Dendritic cell treated with granulocyte-macrophage colony-stimulating factor and Interleukin-4, amounts not matched to agents 40 ng/mL and 50 ng/mL, for 4 days (primary cell): ENCODE measurements at regions not wholly inside any gene's neighbourhood (a gene's known extent, or its start where the extent isn't known, plus 50 kb on each side); places are given as distances from the start of the nearest gene placed in this dataset.

Source experiments
- H3K27ac Mint-ChIP-seq: one replicate; pipeline ENCODE4 v1.8.0; 2022; ENCODE audit warnings: mild to moderate bottlenecking, mixed read lengths
- H3K27me3 Mint-ChIP-seq: one replicate; pipeline ENCODE4 v1.8.0; 2022; ENCODE audit warnings: mild to moderate bottlenecking, mixed read lengths
- H3K36me3 Mint-ChIP-seq: one replicate; pipeline ENCODE4 v1.8.0; 2022; ENCODE audit warnings: low read depth, mixed read lengths
- H3K4me1 Mint-ChIP-seq: one replicate; pipeline ENCODE4 v1.8.0; 2022; ENCODE audit warnings: low read depth, mixed read lengths
- H3K4me3 Mint-ChIP-seq: one replicate; pipeline ENCODE4 v1.8.0; 2022; ENCODE audit warnings: mild to moderate bottlenecking, moderate library complexity, mixed read lengths
- H3K9me3 Mint-ChIP-seq: one replicate; pipeline ENCODE4 v1.8.0; 2022; ENCODE audit warnings: mixed read lengths
- intact Hi-C: fragments of 100-400 bp; cut with micrococcal nuclease; formaldehyde crosslinking; loops from one replicate; pipeline ENCODE4 v1.15.0; 2022

DNA sequence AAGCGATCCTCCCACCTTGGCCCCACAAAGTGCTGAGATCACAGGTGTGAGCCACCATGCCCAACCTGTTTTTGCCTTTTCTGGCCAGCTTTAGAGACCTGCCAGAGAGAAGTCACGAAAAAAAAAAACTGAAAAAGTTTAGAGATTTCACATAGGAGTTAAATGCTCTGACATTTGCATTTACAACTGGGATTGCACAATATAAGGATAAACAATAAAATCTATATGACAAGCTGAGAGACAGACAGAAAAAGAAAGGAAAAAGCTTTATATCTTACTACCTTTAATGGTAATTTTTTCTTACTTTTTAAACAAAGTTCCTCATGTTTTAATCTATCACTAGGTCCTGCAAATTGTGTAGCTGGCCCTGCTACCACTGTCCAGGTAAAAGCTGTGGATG is 466.5 kb downstream of the TXNL1 start:
- Mint-ChIP-seq H3K9me3 (no peaks in the 10 kb centered on the region), H3K36me3 (no peaks in the 10 kb centered on the region), H3K4me1 (no peaks in the 10 kb centered on the region), H3K27ac (no peak overlapping the region), H3K27me3 (no peaks in the 10 kb centered on the region), H3K4me3 (no peak overlapping the region)
- intact Hi-C loops = no loop called here

DNA sequence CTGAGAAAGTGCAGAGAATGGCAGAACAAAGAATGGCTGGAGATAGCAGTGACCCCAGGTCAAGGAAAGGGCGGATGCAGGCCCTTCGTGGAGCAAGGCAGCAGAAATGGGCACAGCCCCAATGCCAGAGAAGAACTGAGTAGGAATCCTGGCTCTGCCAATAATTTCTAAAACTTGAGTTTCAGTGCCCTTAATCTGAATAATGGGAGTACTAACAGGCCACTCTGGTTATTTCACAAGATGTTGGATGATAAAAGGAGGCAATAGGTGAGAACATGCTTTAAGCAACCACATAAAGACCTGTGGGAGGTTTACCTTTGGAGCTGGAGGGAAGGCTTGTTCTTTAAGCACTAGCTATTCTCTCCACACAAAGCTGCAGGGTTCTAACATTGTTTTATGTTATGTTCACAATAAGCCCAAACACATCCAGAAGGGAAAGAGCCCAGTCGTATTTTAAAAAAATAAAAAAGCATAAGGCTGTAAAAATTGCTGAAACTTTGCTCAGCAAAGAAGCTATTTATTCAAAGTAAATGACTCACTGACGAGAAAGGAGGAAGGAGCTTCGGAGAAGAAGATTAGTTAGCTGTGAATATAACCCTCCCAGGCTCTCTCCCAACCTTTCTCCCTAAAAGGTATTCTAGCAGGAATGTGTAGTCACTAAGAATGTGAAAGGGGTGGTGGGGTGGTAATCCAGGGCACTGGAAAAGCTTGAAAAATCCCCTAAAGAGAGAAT is 470.2 kb downstream of the TXNL1 start:
- H3K4me1 Mint-ChIP-seq = peaks cover under 1% of the 10 kb centered on the region
- H3K9me3 Mint-ChIP-seq = no peaks in the 10 kb centered on the region
- H3K27ac Mint-ChIP-seq = no peak overlapping the region
- no peaks in the 10 kb centered on the region for H3K27me3 Mint-ChIP-seq
- intact Hi-C loops = no loop called here
- no peaks in the 10 kb centered on the region for H3K36me3 Mint-ChIP-seq
- H3K4me3 Mint-ChIP-seq = no peak overlapping the region

DNA sequence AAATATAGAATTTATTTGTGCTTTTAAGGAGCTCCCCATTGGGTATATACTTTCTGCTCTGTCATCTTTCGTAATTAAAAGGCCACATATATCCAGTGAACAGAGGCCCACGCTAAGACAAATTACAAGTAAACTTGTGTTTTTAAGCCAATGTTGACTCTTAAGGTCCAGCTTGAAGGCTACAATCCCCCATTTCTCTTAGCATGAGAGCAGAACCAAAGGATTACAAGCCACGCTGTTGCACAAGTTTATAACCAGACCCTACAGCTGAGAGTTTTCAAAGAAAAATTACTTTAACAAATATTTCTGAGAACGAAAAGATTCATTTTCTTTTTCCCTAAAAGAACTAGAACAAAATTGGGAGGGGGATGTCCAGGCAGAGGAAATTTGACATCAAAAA is 471.0 kb downstream of the TXNL1 start:
- intact Hi-C loops = no loop called here
- no peaks in the 10 kb centered on the region for H3K36me3 Mint-ChIP-seq
- no peak overlapping the region for H3K4me3 Mint-ChIP-seq
- no peak overlapping the region for H3K27ac Mint-ChIP-seq
- H3K27me3 Mint-ChIP-seq = no peaks in the 10 kb centered on the region
- H3K9me3 Mint-ChIP-seq = no peaks in the 10 kb centered on the region
- H3K4me1 Mint-ChIP-seq = peaks cover 6% of the 10 kb centered on the region

DNA sequence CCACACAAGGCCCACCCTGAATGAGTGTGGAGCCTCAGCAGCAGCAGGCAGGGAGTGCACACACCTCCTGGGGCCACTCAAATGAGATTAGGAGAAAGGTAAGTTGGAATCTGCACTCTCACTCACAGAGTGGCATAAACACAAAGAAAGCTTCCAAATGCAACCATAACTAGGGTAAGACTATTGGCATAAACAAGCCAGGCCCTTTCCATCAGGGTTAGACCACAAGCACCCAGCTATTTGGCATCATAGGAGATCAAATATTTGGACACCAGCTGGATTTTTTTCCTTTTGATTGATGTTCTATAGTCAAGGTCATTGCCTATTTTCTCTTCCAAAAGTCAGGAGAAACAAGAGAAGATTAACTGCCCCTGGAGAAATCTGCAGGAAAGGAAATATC is 471.5 kb downstream of the TXNL1 start:
- Mint-ChIP-seq H3K4me3 (no peak overlapping the region), H3K27me3 (no peaks in the 10 kb centered on the region), H3K27ac (no peak overlapping the region), H3K9me3 (no peaks in the 10 kb centered on the region), H3K36me3 (no peaks in the 10 kb centered on the region), H3K4me1 (peaks cover 6% of the 10 kb centered on the region)
- intact Hi-C loops = no loop called here

DNA sequence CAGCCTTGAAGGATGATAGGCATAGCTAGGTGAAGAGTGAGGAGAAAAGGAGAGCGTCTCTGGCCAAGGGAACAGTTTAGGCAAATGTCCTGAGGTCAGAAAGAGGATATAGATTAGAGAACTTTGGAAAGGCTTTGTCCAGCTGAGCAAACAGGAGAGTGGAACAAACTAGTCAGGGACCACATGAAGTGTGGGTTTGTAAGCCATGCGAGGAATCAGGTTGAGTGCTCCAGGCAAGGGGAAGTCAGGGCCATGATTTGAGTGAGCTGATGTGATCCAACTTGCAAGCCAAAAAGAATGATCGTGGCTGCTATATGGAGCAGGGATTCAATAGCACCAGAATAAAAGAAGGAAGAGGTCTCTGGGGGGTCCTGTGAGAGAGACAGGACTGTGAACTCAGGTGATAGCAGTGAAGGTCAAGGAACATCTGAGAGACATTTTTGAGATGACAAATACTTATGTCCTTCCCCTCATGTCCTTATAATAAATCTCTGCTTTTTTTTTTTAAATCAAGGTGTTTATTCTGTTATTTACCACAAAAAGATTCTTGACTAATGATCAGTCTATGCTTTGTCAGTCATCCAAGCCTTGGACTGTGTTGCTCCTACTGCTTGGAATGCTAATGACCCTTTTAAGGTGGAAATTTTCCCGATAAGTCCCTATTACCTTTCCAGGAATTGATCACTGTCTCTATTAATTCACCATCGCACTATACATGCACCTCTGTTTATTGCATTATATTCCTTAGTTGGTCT is 472.6 kb downstream of the TXNL1 start:
- Mint-ChIP-seq H3K4me1 (peaks cover 11% of the 10 kb centered on the region), H3K36me3 (no peaks in the 10 kb centered on the region), H3K27me3 (no peaks in the 10 kb centered on the region), H3K4me3 (no peak overlapping the region), H3K9me3 (no peaks in the 10 kb centered on the region), H3K27ac (no peak overlapping the region)
- intact Hi-C loops = no loop called here

DNA sequence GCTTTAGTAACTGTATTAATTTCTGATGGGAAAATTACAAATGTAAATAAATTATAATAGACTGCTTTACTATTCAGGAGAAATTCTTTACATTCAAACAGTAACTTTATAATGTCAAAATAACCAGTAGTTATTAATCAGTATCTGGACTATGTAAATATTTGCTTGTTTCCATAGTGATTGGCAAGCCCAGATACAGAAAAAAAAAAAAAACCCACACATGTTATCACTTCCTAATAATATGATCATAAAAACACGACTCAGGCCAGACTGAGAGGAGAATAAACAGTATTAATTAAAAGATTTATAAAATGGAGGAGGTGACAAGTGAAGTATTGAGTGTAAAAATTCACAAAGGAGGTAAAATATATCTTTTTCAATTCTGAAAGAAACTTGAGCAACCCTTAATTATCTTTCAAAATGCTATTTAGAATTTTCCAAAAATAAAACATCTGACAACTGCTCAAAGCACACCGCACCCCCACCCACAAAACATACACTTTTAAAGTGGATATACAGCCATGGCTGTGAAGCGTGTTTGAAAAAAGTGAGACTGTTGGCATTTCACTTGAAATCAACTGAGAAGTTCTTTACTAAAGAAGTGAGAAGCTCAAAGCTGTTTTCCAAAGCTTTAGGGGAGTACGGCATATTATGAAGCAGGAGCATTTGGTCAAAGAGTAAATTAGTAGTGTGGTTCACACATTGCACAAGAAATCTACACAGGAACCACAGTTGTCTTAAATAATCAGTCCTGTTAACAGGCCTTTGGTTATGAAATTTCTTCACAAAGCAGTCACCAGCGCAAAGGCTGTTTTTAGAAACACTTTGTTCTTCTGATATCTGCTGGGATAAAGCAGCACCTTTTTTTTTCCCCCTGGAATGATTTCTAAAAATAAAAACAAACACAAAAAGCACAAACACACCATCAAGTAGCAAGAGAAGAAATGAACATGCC is 475.8 kb downstream of the TXNL1 start:
- H3K9me3 Mint-ChIP-seq = no peaks in the 10 kb centered on the region
- no peaks in the 10 kb centered on the region for H3K27me3 Mint-ChIP-seq
- intact Hi-C loops = no loop called here
- peaks cover 11% of the 10 kb centered on the region for H3K4me1 Mint-ChIP-seq
- H3K4me3 Mint-ChIP-seq = no peak overlapping the region
- H3K27ac Mint-ChIP-seq = no peak overlapping the region
- no peaks in the 10 kb centered on the region for H3K36me3 Mint-ChIP-seq

DNA sequence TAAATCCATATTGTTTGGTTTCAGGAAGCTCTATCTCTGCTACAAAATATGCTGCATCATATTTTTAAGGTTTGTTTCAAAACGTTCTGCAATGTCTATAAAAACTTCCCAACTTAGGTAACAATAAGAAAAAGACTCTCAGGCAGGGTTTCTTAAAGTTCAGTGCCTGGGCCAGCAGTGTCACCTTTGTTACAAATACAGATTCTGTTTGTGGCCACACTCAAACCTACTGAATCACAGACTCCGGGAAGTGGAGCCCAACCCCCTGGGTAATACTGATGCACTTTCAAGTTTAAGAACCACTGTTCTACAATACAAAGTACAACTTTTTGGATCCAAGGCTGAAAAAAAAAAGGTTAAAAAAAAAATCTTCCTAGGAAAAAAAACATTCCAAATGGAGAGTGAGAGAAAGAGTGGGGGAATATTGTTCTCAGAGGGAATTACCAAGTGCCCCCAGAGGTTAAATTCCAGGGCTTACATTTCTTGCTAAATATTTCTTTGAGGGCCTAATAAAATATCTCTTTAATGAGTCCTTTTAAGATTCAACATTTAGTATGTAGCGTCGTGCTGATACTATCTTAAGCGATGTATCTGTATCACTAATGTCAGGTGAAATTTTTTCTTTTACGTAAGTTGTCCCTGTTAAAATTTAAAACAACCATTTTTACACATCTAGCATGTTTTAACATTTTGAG is 476.7 kb downstream of the TXNL1 start:
- intact Hi-C loops = no loop called here
- H3K9me3 Mint-ChIP-seq = no peaks in the 10 kb centered on the region
- H3K27ac Mint-ChIP-seq = no peak overlapping the region
- H3K4me3 Mint-ChIP-seq = no peak overlapping the region
- H3K4me1 Mint-ChIP-seq = peaks cover 11% of the 10 kb centered on the region
- no peaks in the 10 kb centered on the region for H3K36me3 Mint-ChIP-seq
- H3K27me3 Mint-ChIP-seq = no peaks in the 10 kb centered on the region

DNA sequence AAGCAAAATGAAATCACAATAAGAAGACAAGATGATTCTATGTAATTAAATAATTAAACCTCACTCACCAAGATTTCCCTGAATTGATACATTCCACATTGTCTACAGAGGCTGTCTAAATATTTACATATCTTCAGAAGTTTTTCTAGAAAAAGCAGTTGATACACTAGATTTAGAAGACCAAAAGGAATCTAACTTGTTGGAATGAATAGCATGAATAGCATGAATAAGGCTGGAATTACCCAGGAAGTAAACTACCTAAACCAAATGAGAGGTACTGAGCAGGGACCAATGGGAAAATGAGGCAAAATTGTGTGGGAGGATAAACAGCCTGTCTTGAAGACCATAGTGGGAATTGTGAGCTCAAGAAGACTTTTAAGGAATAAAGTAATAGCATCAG is 479.7 kb downstream of the TXNL1 start:
- H3K27ac Mint-ChIP-seq = no peak overlapping the region

DNA sequence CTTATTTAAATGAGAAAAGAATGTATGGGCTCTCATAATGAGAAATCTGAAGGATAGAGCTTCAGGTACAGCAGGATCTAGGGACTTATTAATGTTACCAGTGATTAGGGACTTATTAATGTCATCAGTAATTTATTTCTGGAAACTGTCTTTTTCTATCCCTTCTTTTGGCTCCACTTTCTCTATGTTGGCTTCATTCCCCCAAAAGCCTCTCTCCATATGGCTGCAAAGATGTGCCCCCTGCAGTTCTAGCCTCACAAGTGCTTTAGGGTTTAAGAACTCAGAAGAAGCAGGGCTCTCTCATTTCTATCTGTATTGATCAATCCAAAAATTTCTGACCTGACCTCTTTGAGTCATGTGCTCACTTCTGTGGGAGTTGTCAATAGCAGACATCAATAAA is 480.9 kb downstream of the TXNL1 start:
- H3K27ac Mint-ChIP-seq = no peak overlapping the region
- H3K27me3 Mint-ChIP-seq = no peaks in the 10 kb centered on the region
- no peaks in the 10 kb centered on the region for H3K9me3 Mint-ChIP-seq
- intact Hi-C loops = no loop called here
- no peak overlapping the region for H3K4me3 Mint-ChIP-seq
- H3K4me1 Mint-ChIP-seq = peaks cover 5% of the 10 kb centered on the region
- no peaks in the 10 kb centered on the region for H3K36me3 Mint-ChIP-seq

More for the DNA sequence above, 479.7 kb downstream of the TXNL1 start:
- no peaks in the 10 kb centered on the region for H3K9me3 Mint-ChIP-seq
- H3K4me3 Mint-ChIP-seq = no peak overlapping the region
- H3K36me3 Mint-ChIP-seq = no peaks in the 10 kb centered on the region
- no peaks in the 10 kb centered on the region for H3K27me3 Mint-ChIP-seq
- intact Hi-C loops = no loop called here
- H3K4me1 Mint-ChIP-seq = peaks cover 11% of the 10 kb centered on the region

DNA sequence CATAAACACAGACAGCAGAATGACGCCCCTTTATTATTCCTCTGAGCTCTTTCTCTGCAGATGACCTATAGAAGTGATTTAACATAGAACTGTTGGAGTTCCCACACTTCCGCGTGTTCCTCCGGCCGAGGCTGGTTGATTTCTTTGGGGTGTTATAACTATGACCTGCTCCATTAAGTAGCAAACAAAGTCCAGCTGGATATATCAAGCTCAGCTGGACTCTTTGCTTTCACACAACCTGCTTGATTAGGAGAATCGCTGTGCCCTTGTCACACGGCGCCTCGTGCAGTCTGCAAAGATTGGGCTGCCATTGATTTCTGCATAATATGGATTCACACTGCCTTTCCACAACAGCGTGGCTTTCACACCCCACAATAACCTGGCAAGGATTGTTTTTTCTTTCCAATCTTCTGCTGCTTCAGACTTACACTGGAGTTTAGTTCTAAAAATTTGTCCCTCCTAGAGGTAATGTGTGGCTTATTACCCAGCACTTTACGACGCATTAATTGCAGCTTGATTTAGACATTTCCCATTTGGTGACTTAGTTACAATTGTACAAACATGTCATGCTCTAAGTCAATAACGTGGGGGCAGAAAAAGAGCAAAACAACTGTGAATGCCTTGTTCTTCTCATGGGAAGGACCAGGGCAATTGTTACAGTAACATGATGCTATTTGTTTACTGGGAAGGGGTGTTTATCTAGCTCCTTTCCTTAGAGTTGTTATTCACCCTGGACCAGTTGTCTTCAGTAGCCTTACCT is 485.7 kb downstream of the TXNL1 start:
- H3K4me3 Mint-ChIP-seq = no peak overlapping the region
- peaks cover 5% of the 10 kb centered on the region for H3K4me1 Mint-ChIP-seq
- peaks cover 9% of the 10 kb centered on the region for H3K9me3 Mint-ChIP-seq
- intact Hi-C loops = no loop called here
- H3K27ac Mint-ChIP-seq = no peak overlapping the region
- no peaks in the 10 kb centered on the region for H3K27me3 Mint-ChIP-seq
- no peaks in the 10 kb centered on the region for H3K36me3 Mint-ChIP-seq

DNA sequence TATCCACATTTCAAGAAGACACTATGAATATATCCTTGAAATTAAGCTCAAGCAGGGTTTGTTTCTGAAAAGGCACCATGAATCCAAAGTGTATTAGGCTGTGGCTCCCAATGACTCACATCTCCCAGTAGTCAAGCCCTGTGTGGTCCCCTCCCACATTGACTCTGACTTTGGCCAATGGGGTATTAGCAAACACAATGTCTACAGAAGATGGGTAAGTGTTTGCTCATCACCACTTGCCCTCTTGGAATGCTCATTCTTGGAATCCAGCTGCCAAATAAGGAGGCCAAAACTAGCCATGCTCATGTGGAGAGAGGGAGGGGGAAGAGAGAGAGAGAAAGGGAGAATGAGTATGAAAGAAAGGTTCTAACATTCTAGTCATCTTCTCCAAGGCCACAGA is 490.0 kb downstream of the TXNL1 start:
- peaks cover 9% of the 10 kb centered on the region for H3K9me3 Mint-ChIP-seq
- no peaks in the 10 kb centered on the region for H3K36me3 Mint-ChIP-seq
- H3K4me3 Mint-ChIP-seq = no peak overlapping the region
- H3K4me1 Mint-ChIP-seq = peaks cover 5% of the 10 kb centered on the region
- no peaks in the 10 kb centered on the region for H3K27me3 Mint-ChIP-seq
- H3K27ac Mint-ChIP-seq = no peak overlapping the region
- intact Hi-C loops = no loop called here

DNA sequence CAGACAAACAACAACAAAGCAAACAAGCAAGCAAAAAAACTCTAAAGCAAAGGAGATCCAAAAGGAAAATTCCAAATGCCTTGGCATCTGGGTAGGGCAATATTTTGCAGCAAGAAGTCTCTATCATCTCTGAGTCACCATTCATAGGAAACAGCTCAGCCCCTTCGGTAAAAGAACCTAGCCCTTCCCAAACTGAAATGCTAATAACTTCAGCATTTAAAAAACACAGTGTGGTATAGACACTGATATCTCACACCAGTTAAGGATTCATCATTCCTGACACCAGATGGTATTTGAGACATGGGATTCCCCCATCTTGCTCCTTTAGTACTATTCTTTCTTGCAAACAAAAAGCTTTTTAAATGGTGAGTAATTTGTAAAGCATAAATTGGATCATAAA is 491.8 kb downstream of the TXNL1 start:
- no peaks in the 10 kb centered on the region for H3K27me3 Mint-ChIP-seq
- H3K9me3 Mint-ChIP-seq = peaks cover 9% of the 10 kb centered on the region

DNA sequence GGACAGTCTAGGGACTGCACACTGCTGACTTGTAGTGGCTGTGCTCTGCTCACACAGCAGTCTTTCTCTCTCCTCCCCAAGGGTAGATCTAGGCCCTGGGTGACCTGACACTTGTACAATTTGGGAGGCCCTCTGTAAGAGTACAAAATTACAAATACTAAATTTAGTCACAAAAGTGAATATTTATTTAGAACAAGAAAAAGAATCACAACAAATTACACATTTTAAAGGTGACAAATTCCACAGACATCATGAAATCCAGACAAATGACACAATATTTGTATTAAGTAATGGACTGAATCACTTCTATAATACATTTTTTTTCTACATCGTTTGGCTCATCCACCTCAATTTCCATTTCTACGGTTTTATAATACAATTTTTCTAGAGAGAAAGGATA is 496.4 kb downstream of the TXNL1 start:
- Mint-ChIP-seq H3K4me1 (no peaks in the 10 kb centered on the region), H3K27ac (no peak overlapping the region), H3K27me3 (no peaks in the 10 kb centered on the region), H3K4me3 (no peak overlapping the region), H3K9me3 (no peaks in the 10 kb centered on the region), H3K36me3 (no peaks in the 10 kb centered on the region)
- intact Hi-C loops = no loop called here

More for the DNA sequence above, 491.8 kb downstream of the TXNL1 start:
- intact Hi-C loops = no loop called here
- H3K4me1 Mint-ChIP-seq = peaks cover 5% of the 10 kb centered on the region
- H3K4me3 Mint-ChIP-seq = no peak overlapping the region
- H3K36me3 Mint-ChIP-seq = no peaks in the 10 kb centered on the region
- H3K27ac Mint-ChIP-seq = no peak overlapping the region
